ENCODE measurements at regions not wholly inside any gene's neighbourhood (a gene's known extent, or its start where the extent isn't known, plus 50 kb on each side); places are given as distances from the start of the nearest gene placed in this dataset.

DNA sequence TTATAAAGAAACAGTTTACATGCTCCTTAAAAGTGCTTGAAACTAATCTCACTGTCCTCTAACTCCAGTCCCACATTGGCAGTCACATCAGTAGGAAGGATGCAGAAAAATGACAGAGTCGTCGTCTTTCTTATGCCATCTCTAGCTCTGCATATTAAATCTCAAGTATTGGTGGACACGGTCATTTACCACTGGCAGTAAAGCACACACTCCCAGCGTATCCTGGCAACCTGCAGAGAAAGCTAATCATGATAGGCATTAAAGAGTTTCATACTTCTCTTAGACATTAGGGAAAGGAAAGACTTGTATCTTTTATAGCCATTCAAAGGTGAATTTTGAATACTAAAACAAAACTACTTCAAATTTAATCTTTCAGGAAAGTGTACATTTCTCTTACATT, 202.0 kb upstream of the COBL start:
- TF ChIP-seq ZFX (IDR thresholded peaks at IDR 0.05; ENCODE audit: borderline replicate concordance) (no peak), CTCF (IDR thresholded peaks at IDR 0.05) (no peak)

DNA sequence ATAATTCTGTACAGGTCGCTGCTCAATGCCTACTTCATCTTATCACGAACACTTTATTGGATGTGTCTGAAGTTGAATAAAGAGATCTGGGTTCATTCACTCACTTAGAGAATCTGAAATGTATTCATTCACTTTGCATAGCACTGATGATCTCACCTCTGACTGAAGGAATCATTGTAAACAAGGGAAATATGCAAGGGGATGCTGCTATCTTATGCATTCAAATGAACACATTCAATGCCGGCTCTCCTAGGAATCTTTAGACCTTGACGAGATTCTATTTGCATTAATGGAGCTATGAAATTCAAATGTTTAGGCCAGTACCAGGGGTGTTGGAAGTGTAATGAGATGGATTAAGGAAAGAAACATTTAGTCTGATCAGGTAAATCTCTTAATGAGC, 200.6 kb upstream of the COBL start:
- no peak overlapping the region for H3K27ac ChIP-seq
- no peak for TF ChIP-seq ZFX (IDR thresholded peaks at IDR 0.05; ENCODE audit: borderline replicate concordance)
- no peak for TF ChIP-seq CTCF (IDR thresholded peaks at IDR 0.05)

More for the DNA sequence above, 202.0 kb upstream of the COBL start:
- no peak overlapping the region for H3K27ac ChIP-seq

- H3K27ac ChIP-seq = no peak overlapping the region
- TF ChIP-seq ZFX (IDR thresholded peaks at IDR 0.05; ENCODE audit: borderline replicate concordance) (no peak), CTCF (IDR thresholded peaks at IDR 0.05) (no peak)
Observed at GRCh38 chr7:51501620-51502019, 185.0 kb upstream of the COBL start.

GRCh38 chr7:51482976-51483375, 166.4 kb upstream of the COBL start:
- TF ChIP-seq CTCF (IDR thresholded peaks at IDR 0.05) (no peak), ZFX (IDR thresholded peaks at IDR 0.05; ENCODE audit: borderline replicate concordance) (no peak)
- H3K27ac ChIP-seq = no peak overlapping the region

GRCh38 chr7:51481421-51481820, 164.8 kb upstream of the COBL start:
- TF ChIP-seq ZFX (IDR thresholded peaks at IDR 0.05; ENCODE audit: borderline replicate concordance) = no peak

GRCh38 chr7:51477819-51478218, 161.2 kb upstream of the COBL start:
- TF ChIP-seq CTCF (IDR thresholded peaks at IDR 0.05) = no peak
- TF ChIP-seq ZFX (IDR thresholded peaks at IDR 0.05; ENCODE audit: borderline replicate concordance) = no peak
- H3K27ac ChIP-seq = no peak overlapping the region

More at GRCh38 chr7:51481421-51481820, 164.8 kb upstream of the COBL start:
- H3K27ac ChIP-seq = no peak overlapping the region

GRCh38 chr7:51477323-51477722, 160.7 kb upstream of the COBL start:
- TF ChIP-seq CTCF (IDR thresholded peaks at IDR 0.05) = no peak
- no peak for TF ChIP-seq ZFX (IDR thresholded peaks at IDR 0.05; ENCODE audit: borderline replicate concordance)
- H3K27ac ChIP-seq = no peak overlapping the region

GRCh38 chr7:51476026-51476425, 159.4 kb upstream of the COBL start:
- TF ChIP-seq ZFX (IDR thresholded peaks at IDR 0.05; ENCODE audit: borderline replicate concordance) = no peak
- no peak for TF ChIP-seq CTCF (IDR thresholded peaks at IDR 0.05)
- H3K27ac ChIP-seq = no peak overlapping the region

Measured in 22Rv1 (cell line).